Mesenteric fat pad (tissue), 1 donor: ENCODE measurements at regions not wholly inside any gene's neighbourhood (a gene's known extent, or its start where the extent isn't known, plus 50 kb on each side); places are given as distances from the start of the nearest gene placed in this dataset.
"Not testable (repeated sequence)": the region's sequence is repeated elsewhere in the genome, so short reads cannot be mapped to it uniquely, and the experiment has no call there.

Experiments
- DNase-seq: peaks from one replicate; pipeline ENCODE4 v3.0.0-alpha.2; 2020; ENCODE audit warnings: low spot score
- donor health status: DM: yes; HTN: yes; CAD: no.

DNA sequence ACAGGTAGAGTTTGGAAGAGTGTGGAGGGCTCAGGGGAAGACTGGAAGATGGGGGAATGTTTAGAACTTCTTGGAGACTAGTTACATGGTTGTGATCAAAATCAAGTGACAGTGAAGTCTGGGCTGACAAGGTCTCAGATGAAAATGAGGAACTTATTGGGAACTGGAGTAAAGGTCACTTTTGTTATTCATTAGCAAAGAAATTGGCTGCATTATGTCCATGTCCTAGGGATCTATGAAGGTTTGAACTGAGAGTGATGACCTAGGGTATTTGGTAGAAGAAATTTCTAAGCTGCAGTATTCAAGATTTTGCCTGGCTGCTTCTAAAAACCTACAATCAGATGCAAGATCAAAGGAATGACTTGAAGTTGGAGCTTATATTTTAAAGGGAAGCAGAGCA is 747.1 kb downstream of the KCNJ2 start:
- no peak for DNase-seq

- DNase-seq: no peak
Measured at GRCh38 chr17:70919241-70919640, 749.9 kb downstream of the KCNJ2 start.

GRCh38 chr17:70920416-70920815 is 751.1 kb downstream of the KCNJ2 start:
- DNase-seq: no peak

- no peak for DNase-seq
Measured at GRCh38 chr17:70922268-70922667, 752.9 kb downstream of the KCNJ2 start.

DNA sequence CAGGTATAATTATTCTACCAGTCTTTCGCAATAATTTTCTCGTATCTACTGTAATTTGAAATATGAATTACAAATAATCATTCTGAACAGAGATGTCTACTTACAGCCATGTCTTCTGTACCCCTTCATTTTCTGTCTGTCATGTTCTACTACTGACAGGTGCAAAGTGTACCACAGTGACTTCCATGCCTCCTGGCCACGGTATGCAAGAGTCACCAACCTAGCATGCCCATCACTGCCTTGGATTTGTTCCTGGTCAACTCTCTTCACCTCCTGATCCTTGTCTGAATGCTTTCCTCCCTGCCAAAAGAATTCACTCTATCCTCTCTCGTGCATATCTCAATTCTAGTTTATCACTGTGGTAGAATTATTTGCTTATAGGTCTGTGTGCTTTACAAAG is 755.4 kb downstream of the KCNJ2 start:
- DNase-seq: no peak

DNA sequence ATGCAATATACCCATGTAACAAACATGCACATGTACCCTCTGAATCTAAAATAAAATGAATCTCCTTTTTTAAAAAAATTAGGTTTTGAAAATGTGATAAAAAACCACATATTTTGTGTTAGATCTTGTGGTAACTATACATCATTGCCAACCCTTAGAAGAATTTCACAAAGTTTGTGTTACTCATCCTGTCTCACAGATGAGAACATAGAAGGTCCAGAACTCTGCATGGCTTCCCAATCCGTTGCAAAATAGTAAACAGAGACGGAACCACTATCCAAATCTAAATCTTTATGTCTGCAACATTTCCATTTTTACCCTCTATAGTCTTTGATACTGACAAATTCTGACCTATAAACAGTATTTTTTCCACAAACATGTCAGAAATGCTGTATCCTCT is 759.9 kb downstream of the KCNJ2 start:
- DNase-seq: no peak

DNA sequence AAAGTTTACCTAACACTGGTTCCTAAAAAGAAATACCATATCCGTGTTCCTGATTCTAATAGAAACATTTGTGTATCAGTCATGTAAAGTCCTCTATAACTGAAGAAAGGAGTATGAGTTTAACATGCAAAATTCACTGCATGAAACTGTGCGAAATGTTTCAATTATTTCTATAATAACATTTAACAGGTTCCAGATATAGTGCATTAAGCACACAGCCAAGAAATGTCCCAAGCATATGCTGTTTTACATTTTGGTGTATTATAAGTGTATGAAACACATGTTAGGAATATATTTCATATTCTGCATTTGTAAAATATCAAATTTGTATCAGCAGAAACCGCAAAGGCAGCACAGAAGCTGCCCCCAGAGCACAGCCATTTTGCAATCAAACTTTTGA is 764.9 kb downstream of the KCNJ2 start:
- no peak for DNase-seq

DNA sequence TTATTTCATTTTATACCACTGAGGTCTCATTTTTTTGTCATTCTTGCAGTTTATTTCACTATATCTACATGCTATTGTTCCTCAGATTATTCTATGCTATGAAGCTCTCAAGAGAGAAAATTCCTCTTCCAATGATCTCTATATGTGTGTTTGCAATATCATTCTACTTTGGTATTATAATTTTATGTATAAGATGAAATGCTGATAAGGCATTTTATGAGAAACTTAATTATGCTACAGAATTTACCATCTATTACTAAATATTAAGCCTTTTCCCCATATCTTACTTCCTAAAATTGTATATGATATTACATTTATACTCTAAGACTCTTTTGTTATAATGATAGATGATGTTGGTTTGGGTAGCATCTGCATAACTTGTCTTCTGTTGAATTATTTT is 765.5 kb downstream of the KCNJ2 start:
- DNase-seq: no peak

DNA sequence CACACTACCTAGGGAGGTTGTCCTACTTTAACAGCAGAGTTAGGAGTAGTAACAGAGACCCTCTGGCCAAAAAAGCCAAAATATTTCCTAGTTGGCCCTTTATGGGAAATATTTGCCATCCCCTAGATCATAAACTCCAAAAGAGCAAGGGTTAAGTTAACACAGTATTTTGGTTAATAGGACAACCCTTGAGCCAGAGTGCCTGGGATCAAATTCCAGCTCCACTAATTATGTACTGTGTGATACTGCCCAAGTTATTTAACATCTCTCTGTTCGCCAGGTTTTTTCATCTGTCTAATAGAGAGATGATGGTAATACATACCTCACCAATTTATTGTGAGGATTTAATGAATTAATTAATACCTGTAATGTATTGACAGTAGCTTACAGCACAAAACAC is 767.4 kb downstream of the KCNJ2 start:
- DNase-seq: no peak

- no peak for DNase-seq
Measured at GRCh38 chr17:70938336-70938735, 769.0 kb downstream of the KCNJ2 start.

GRCh38 chr17:70945386-70945785 is 776.1 kb downstream of the KCNJ2 start:
- DNase-seq: no peak

DNA sequence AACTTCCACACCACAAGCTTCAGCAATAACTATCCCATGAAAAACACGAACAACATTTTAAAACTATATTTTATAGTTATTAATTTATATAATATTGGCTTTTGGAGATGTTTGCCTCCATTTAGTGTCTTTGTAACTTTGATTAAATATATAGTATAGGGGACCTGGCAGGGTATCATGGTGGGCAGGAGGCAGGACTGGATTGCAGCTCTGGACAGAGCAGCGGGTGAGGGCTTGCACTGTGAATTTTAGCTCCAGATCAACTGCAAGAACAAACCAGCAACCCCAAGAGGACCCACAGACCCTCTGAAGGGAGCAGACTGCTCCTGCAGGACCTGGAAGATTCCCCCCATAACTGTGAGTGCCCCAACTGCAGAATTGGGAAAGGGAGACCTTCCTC is 777.9 kb downstream of the KCNJ2 start:
- DNase-seq: no peak

- DNase-seq: no peak
Measured at GRCh38 chr17:70947636-70948565, 778.6 kb downstream of the KCNJ2 start.

GRCh38 chr17:70953140-70953539 is 783.8 kb downstream of the KCNJ2 start:
- DNase-seq: not testable (repeated sequence)

DNA sequence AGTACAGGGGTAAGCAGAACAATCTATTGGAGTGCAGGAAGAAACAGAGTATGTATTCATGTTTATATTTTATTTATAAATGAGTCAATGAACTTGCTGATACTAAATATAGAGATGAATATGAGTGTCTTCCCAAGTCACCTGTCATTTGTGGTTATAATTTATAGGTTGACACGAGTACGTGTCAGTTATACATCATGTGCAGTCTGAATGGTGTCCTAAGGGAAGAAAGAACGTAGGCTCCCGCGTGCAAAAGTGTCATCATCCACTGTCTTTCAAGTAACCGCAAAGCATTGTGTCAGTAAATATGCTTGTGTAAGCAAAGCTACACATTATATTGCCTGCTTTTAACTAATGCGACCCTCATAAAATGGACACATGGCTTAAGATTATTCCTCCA is 786.1 kb downstream of the KCNJ2 start:
- DNase-seq: no peak

GRCh38 chr17:70956726-70957125 is 787.4 kb downstream of the KCNJ2 start:
- no peak for DNase-seq

DNA sequence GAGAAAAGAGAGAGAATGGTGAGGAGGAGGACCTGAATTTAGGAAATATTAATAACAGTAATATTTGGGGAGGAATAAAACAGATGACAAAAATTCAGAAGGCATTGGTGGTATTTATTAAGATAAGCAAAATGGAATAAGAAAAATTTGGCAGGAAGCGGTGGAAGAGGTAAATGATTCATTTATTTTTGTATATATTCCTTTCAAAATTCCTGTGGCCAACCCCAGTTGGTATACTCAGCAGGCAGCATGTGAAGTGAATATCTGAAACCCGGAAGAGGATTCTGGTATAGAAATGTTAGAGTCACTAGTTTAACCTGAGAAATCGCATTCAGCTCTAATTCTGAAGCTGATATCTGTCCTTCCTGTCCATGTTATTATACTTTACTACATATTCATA is 792.0 kb downstream of the KCNJ2 start:
- no peak for DNase-seq

- DNase-seq: no peak
Measured at GRCh38 chr17:70968302-70968701, 799.0 kb downstream of the KCNJ2 start.

- DNase-seq: no peak
Measured at GRCh38 chr17:70969521-70970034, 800.2 kb downstream of the KCNJ2 start.

DNA sequence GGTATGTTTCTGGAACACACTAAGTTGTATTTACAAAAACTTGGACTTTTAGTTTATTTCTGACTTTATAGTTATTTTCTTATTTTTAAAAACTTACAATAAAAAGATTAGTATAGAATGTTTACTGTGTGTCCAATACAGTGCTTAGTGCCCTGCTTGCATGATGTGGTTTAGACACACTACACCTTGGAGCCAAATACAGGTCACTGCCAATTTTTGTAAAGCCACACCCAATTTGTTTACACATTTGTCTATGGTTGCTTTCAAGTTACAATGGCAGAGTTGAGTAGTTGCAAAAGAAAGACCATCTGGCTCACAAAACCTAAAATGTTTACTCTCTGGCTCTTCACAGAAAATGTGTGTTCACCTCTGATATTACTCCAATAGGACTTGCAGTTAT is 807.1 kb downstream of the KCNJ2 start:
- DNase-seq: no peak

DNA sequence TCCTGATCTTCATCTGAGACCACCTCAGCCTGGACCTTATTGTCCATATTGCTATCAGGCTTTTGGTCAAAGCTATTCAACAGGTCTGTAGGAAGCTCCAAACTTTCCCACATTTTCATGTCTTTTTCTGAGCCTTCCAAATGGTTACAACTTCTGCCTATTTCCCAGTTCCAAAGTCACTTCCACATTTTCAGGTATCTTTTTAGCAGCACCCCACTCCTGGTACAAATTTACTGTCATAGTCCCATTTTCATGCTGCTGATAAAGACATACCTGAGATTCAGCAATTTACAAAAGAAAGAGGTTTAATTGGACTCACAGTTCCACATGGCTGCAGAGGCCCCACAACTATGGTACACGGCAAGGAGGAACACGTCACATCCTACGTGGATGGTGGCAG is 815.5 kb downstream of the KCNJ2 start:
- no peak for DNase-seq

- DNase-seq: no peak
Measured at GRCh38 chr17:70987867-70988340, 818.6 kb downstream of the KCNJ2 start.

DNA sequence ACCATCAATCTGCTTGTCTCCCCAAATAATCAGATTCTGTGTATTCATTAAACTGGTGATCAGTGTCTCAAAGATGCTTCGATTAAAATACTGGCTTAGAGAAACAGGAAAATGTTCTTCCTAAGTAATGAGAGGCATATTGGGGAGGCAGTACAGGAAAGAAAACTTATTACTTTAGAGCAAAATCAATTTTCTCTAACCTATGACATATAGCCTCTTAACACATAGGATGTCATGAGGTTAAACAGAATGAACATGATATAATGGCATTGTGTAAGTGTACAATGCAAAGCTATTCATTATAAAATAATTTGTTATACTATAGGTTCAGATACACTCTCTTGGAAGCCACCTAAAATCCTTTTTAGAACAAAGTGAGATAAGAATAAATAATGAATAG is 819.3 kb downstream of the KCNJ2 start:
- DNase-seq: no peak
